Cardiac muscle cell (in vitro differentiated cells and primary cell): ENCODE measurements at regions not wholly inside any gene's neighbourhood (a gene's known extent, or its start where the extent isn't known, plus 50 kb on each side); places are given as distances from the start of the nearest gene placed in this dataset.
"Not testable (repeated sequence)": the region's sequence is repeated elsewhere in the genome, so short reads cannot be mapped to it uniquely, and the experiment has no call there.

Source experiments
- DNase-seq, 2 donors: peaks; one replicate each; pipeline versions ENCODE4 v3.0.0 to v3.0.0-alpha.2; 2010 to 2017; ENCODE audit warnings: low read depth in 1 of 2, low spot score in 1 of 2
- H3K27ac ChIP-seq: fragments of 200-600 bp; sonication (generic); 2 replicates; pipeline ENCODE4 v1.5.1; 2016
- H3K27me3 ChIP-seq: fragments of 200-600 bp; sonication (generic); 2 replicates; pipeline ENCODE4 v1.6.0; 2016; ENCODE audit warnings: control low read depth
- H3K36me3 ChIP-seq: fragments of 200-600 bp; sonication (generic); 2 replicates; pipeline ENCODE4 v1.5.1; 2016; ENCODE audit warnings: control low read depth
- H3K4me1 ChIP-seq: fragments of 200-600 bp; sonication (generic); 2 replicates; pipeline ENCODE4 v1.8.1; 2017; ENCODE audit warnings: low read depth, mild to moderate bottlenecking, mixed run types
- H3K4me3 ChIP-seq: fragments of 200-600 bp; sonication (generic); 2 replicates; pipeline ENCODE4 v1.5.1; 2016; ENCODE audit warnings: mild to moderate bottlenecking
- H3K9me3 ChIP-seq: fragments of 200-600 bp; sonication (generic); 2 replicates; pipeline ENCODE4 v1.5.1; 2017; ENCODE audit warnings: low read depth, mild to moderate bottlenecking, control low read depth
- CTCF ChIP-seq: IDR thresholded peaks from 2 replicates; pipeline ENCODE4 v1.5.1; 2012; ENCODE audit warnings: low read depth, mild to moderate bottlenecking, low read length

GRCh38 chr6:11942185-11942864 is 69.8 kb upstream of the HIVEP1 start:
- Histone ChIP-seq H3K27me3 (no peaks in the 10 kb centered on the region), H3K27ac (no peak overlapping the region), H3K9me3 (no peaks in the 10 kb centered on the region), H3K4me3 (no peak overlapping the region), H3K36me3 (no peaks in the 10 kb centered on the region), H3K4me1 (no peaks in the 10 kb centered on the region)
- no peak for TF ChIP-seq CTCF
- DNase-seq = no peak

- not testable (repeated sequence) for DNase-seq, H3K4me3 ChIP-seq
These were observed 71.5 kb upstream of the HIVEP1 start for GRCh38 chr6:11940532-11941166.

GRCh38 chr6:11938285-11938890 is 73.7 kb upstream of the HIVEP1 start:
- Histone ChIP-seq H3K4me1 (no peaks in the 10 kb centered on the region), H3K4me3 (no peak overlapping the region), H3K27ac (no peak overlapping the region), H3K9me3 (no peaks in the 10 kb centered on the region), H3K36me3 (no peaks in the 10 kb centered on the region), H3K27me3 (no peaks in the 10 kb centered on the region)
- TF ChIP-seq CTCF = no peak
- no peak for DNase-seq

More at GRCh38 chr6:11940532-11941166, 71.5 kb upstream of the HIVEP1 start:
- H3K27me3 ChIP-seq, H3K4me1 ChIP-seq, H3K9me3 ChIP-seq, H3K27ac ChIP-seq, H3K36me3 ChIP-seq: not testable (repeated sequence)

- H3K4me1 ChIP-seq = no peaks in the 10 kb centered on the region
- H3K36me3 ChIP-seq = no peaks in the 10 kb centered on the region
- no peak overlapping the region for H3K27ac ChIP-seq
- TF ChIP-seq CTCF = no peak
- no peaks in the 10 kb centered on the region for H3K27me3 ChIP-seq
- H3K4me3 ChIP-seq = no peak overlapping the region
- DNase-seq = no peak
- no peaks in the 10 kb centered on the region for H3K9me3 ChIP-seq
These were observed 77.5 kb upstream of the HIVEP1 start for GRCh38 chr6:11934638-11935037.

GRCh38 chr6:11932892-11933291 is 79.2 kb upstream of the HIVEP1 start:
- H3K27me3 ChIP-seq, H3K4me1 ChIP-seq, H3K36me3 ChIP-seq, DNase-seq, H3K4me3 ChIP-seq, H3K9me3 ChIP-seq, H3K27ac ChIP-seq: not testable (repeated sequence)

GRCh38 chr6:11931296-11932035 is 80.6 kb upstream of the HIVEP1 start:
- no peak for TF ChIP-seq CTCF
- no peaks in the 10 kb centered on the region for H3K27me3 ChIP-seq
- no peaks in the 10 kb centered on the region for H3K36me3 ChIP-seq
- H3K27ac ChIP-seq = no peak overlapping the region
- no peaks in the 10 kb centered on the region for H3K9me3 ChIP-seq
- DNase-seq = no peak
- no peak overlapping the region for H3K4me3 ChIP-seq
- no peaks in the 10 kb centered on the region for H3K4me1 ChIP-seq

- not testable (repeated sequence) for H3K4me3 ChIP-seq, H3K9me3 ChIP-seq, H3K27ac ChIP-seq
These were observed 81.3 kb upstream of the HIVEP1 start for GRCh38 chr6:11930834-11931233.

More at GRCh38 chr6:11930834-11931233, 81.3 kb upstream of the HIVEP1 start:
- DNase-seq, H3K27me3 ChIP-seq, H3K4me1 ChIP-seq, H3K36me3 ChIP-seq: not testable (repeated sequence)
